ENCODE measurements at regions not wholly inside any gene's neighbourhood (a gene's known extent, or its start where the extent isn't known, plus 50 kb on each side); places are given as distances from the start of the nearest gene placed in this dataset.

DNA sequence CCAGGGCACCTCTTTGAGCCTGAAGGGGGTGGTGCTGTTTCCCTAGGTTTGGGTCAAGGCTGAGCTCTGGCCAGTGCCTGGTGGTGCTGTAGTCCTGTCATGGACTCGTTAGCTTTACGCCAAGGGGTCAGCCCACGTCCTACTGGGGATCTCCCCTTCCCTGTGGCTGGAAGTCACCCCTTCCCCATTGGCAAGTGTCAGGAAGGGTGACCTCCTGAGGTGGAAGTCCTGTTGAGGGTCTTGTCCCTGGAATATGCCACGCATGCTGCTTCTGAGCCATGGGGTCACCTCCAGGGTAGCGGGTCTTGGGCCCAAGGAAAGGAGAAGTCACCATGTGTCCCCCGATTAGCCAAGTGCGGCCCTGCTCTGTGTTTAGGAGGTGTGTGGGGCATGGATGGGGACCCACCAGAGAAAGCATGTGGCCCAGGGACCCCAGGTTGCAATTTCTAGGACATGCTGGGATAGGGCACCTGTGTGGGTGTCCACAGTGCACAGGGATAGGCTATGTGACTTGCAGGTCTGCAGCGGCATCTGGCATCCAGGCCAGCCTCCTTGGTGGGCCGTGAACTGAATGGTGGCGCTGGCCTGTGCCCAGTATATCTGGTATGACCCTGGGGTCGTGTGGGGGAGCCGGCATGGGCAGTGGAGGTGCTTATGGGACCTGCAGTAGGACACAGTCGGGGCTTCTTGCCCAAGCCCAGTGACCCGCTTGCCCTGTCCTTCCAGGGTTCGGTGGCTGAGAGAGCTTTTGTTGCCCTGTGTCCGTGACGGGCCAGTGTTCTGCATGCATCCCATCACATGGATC is 226.7 kb downstream of the SNRPN start:
- Mint-ChIP-seq H3K9me3 (ENCODE audit: low read depth) (peaks cover 13% of the 10 kb centered on the region), H3K27ac (no peak overlapping the region), H3K36me3 (ENCODE audit: low read depth) (no peaks in the 10 kb centered on the region), H3K27me3 (no peaks in the 10 kb centered on the region), H3K4me3 (no peak overlapping the region), H3K4me1 (no peaks in the 10 kb centered on the region)
- intact Hi-C loops (cut with DNase I, micrococcal nuclease) = no loop called here
- POLR2A ChIA-PET = no interaction called here
- DNase-seq (no peak), ATAC-seq (no peak)
- CTCF ChIA-PET = no interaction called here

DNA sequence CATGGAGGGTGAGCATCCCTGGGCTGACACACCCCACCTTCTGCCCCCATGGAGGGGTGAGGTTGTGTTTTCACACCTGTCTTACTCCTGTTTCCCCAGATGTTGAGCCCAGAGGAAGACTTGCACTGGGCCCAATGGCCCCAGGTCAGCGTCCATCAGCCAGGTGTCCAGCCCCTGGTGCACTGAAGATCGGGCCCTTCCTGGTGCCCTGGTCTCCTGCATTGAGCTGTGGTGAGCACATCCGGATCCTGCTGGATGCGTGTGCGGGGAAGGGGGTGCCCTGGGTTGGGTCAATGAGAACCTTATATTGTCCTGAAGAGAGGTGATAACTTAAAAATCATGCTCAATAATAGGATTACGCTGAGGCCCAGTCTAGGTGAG is 227.3 kb downstream of the SNRPN start:
- Mint-ChIP-seq H3K27me3 (no peaks in the 10 kb centered on the region), H3K27ac (no peak overlapping the region), H3K9me3 (ENCODE audit: low read depth) (peaks cover 15% of the 10 kb centered on the region), H3K36me3 (ENCODE audit: low read depth) (no peaks in the 10 kb centered on the region), H3K4me3 (no peak overlapping the region), H3K4me1 (no peaks in the 10 kb centered on the region)
- intact Hi-C loops (cut with DNase I, micrococcal nuclease) = no loop called here
- CTCF ChIA-PET = no interaction called here
- POLR2A ChIA-PET = no interaction called here
- no peak for ATAC-seq
- DNase-seq = no peak

- Mint-ChIP-seq H3K4me1 (no peaks in the 10 kb centered on the region), H3K27me3 (no peaks in the 10 kb centered on the region), H3K9me3 (ENCODE audit: low read depth) (peaks cover 15% of the 10 kb centered on the region), H3K36me3 (ENCODE audit: low read depth) (no peaks in the 10 kb centered on the region), H3K4me3 (no peak overlapping the region), H3K27ac (no peak overlapping the region)
- CTCF ChIA-PET = no interaction called here
- POLR2A ChIA-PET = no interaction called here
- no peak for DNase-seq
- no peak for ATAC-seq
- intact Hi-C loops (cut with DNase I, micrococcal nuclease) = no loop called here
Measured at GRCh38 chr15:25182736-25183445, 228.1 kb downstream of the SNRPN start.

DNA sequence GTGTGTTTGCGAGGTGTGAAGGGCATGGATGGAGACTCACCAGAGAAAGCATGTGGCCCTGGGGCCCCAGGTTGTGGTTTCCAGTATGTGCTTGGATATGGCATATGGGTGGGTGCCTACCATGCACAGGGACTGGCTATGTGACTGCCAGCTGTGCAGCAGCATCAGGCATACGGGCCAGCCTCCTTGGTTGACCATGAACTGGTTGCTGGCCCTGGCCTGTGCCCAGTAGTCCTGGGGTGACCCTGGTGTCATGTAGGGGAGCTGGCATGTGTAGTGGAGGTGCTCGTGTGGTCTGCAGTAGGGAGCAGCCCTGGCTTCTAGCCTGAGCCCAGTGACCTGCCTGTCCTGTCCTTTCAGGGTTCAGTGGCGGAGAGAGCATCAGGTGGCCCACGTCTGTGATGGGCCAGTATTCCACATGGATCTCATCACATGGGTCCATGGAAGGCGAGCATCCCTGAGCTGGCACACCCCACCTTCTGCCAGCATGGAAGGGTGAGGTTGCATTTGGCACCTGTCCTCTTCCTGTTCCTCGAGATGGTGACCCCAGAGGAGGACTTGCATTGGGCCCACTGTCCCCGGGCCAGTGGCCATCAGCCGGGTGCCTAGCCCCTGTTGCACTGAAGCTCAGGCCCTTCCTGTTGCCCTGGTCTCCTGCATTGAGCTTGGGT is 228.9 kb downstream of the SNRPN start:
- ChIA-PET POLR2A (no interaction called here), CTCF (no interaction called here)
- intact Hi-C loops (cut with DNase I, micrococcal nuclease) = no loop called here

GRCh38 chr15:25184356-25185155 is 229.8 kb downstream of the SNRPN start:
- H3K9me3 Mint-ChIP-seq (ENCODE audit: low read depth) = peaks cover 12% of the 10 kb centered on the region
- intact Hi-C loops (cut with DNase I, micrococcal nuclease) = no loop called here
- DNase-seq (no peak), ATAC-seq (no peak)
- ChIA-PET CTCF (no interaction called here), POLR2A (no interaction called here)
- H3K4me1 Mint-ChIP-seq = no peaks in the 10 kb centered on the region
- H3K27me3 Mint-ChIP-seq = no peaks in the 10 kb centered on the region
- no peak overlapping the region for H3K4me3 Mint-ChIP-seq
- no peak overlapping the region for H3K27ac Mint-ChIP-seq
- H3K36me3 Mint-ChIP-seq (ENCODE audit: low read depth) = no peaks in the 10 kb centered on the region

More for the DNA sequence above, 228.9 kb downstream of the SNRPN start:
- Mint-ChIP-seq H3K36me3 (ENCODE audit: low read depth) (no peaks in the 10 kb centered on the region), H3K4me1 (no peaks in the 10 kb centered on the region), H3K27me3 (no peaks in the 10 kb centered on the region), H3K4me3 (no peak overlapping the region), H3K9me3 (ENCODE audit: low read depth) (peaks cover 15% of the 10 kb centered on the region), H3K27ac (no peak overlapping the region)
- ATAC-seq (no peak), DNase-seq (no peak)

- POLR2A ChIA-PET = no interaction called here
- CTCF ChIA-PET = no interaction called here
- intact Hi-C loops (cut with DNase I, micrococcal nuclease) = no loop called here
- no peaks in the 10 kb centered on the region for H3K4me1 Mint-ChIP-seq
- no peaks in the 10 kb centered on the region for H3K36me3 Mint-ChIP-seq (ENCODE audit: low read depth)
- H3K9me3 Mint-ChIP-seq (ENCODE audit: low read depth) = peaks cover 15% of the 10 kb centered on the region
- H3K27ac Mint-ChIP-seq = no peak overlapping the region
- ATAC-seq (no peak), DNase-seq (no peak)
- H3K27me3 Mint-ChIP-seq = no peaks in the 10 kb centered on the region
- H3K4me3 Mint-ChIP-seq = no peak overlapping the region
Measured at GRCh38 chr15:25185156-25185710, 230.4 kb downstream of the SNRPN start.

DNA sequence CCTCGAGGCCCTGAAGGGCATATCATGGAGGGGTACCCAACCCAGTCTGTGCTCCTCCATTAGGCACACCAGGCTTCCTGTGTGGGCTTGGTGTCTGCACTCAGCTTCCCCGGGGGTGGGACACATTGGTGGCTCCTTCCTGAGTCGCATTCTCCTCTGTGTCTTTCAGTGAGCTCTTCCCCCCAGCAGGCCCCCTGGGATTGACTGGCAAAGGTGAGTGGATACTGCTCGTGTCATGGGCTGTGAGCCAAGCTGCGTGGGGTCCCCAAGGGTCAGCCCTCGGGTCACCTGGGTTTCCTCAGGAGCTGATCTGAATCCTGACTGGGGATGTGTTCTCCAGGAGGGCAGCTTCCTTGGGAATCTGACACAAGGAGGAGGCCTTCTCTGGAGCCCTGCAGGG is 231.0 kb downstream of the SNRPN start:
- no peaks in the 10 kb centered on the region for H3K4me1 Mint-ChIP-seq
- ChIA-PET POLR2A (no interaction called here), CTCF (no interaction called here)
- ATAC-seq = no peak
- H3K36me3 Mint-ChIP-seq (ENCODE audit: low read depth) = no peaks in the 10 kb centered on the region
- DNase-seq = no peak
- no peak overlapping the region for H3K4me3 Mint-ChIP-seq
- peaks cover 13% of the 10 kb centered on the region for H3K9me3 Mint-ChIP-seq (ENCODE audit: low read depth)
- no peaks in the 10 kb centered on the region for H3K27me3 Mint-ChIP-seq
- no peak overlapping the region for H3K27ac Mint-ChIP-seq
- intact Hi-C loops (cut with DNase I, micrococcal nuclease) = no loop called here

- Mint-ChIP-seq H3K27ac (no peak overlapping the region), H3K4me3 (no peak overlapping the region), H3K36me3 (ENCODE audit: low read depth) (no peaks in the 10 kb centered on the region), H3K9me3 (ENCODE audit: low read depth) (peaks cover 13% of the 10 kb centered on the region), H3K4me1 (no peaks in the 10 kb centered on the region), H3K27me3 (no peaks in the 10 kb centered on the region)
- ChIA-PET CTCF (interaction anchor here (0.6 kb wide), 1 partner anchor 219 kb away, joined by 3 read pairs; no protein-coding TSS in a partner anchor), POLR2A (no interaction called here)
- intact Hi-C loops (cut with DNase I, micrococcal nuclease) = no loop called here
- DNase-seq (no peak), ATAC-seq (no peak)
Measured at GRCh38 chr15:25186411-25186810, 231.6 kb downstream of the SNRPN start.

- ATAC-seq (no peak), DNase-seq (no peak)
- intact Hi-C loops (cut with DNase I, micrococcal nuclease) = no loop called here
- no peaks in the 10 kb centered on the region for H3K36me3 Mint-ChIP-seq (ENCODE audit: low read depth)
- CTCF ChIA-PET = interaction anchor here (0.6 kb wide), 1 partner anchor 219 kb away, joined by 3 read pairs; no protein-coding TSS in a partner anchor
- H3K27me3 Mint-ChIP-seq = no peaks in the 10 kb centered on the region
- H3K9me3 Mint-ChIP-seq (ENCODE audit: low read depth) = peaks cover 18% of the 10 kb centered on the region
- POLR2A ChIA-PET = no interaction called here
- no peak overlapping the region for H3K27ac Mint-ChIP-seq
- no peak overlapping the region for H3K4me3 Mint-ChIP-seq
- H3K4me1 Mint-ChIP-seq = no peaks in the 10 kb centered on the region
Measured at GRCh38 chr15:25186906-25187645, 232.3 kb downstream of the SNRPN start.

DNA sequence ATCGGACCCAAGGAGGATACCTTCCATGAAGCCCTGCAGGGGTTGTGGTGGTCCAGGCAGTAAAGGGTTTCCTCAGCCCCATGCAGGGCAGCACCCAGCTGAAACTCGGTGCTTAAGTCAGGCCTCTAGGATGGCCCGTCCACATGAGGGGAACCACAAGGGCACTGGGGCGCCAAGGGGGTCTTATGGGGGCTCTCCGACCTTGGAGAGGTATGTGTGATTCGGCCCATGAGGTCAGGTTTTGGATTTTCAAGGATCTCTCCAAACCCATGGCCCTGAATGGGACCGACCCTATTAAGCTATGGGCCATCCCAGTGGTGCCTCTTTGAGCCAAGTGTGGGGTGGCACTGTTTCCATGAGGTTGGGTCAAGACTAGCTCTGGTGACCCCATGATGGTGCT is 233.3 kb downstream of the SNRPN start:
- intact Hi-C loops (cut with DNase I, micrococcal nuclease) = no loop called here
- POLR2A ChIA-PET = no interaction called here

DNA sequence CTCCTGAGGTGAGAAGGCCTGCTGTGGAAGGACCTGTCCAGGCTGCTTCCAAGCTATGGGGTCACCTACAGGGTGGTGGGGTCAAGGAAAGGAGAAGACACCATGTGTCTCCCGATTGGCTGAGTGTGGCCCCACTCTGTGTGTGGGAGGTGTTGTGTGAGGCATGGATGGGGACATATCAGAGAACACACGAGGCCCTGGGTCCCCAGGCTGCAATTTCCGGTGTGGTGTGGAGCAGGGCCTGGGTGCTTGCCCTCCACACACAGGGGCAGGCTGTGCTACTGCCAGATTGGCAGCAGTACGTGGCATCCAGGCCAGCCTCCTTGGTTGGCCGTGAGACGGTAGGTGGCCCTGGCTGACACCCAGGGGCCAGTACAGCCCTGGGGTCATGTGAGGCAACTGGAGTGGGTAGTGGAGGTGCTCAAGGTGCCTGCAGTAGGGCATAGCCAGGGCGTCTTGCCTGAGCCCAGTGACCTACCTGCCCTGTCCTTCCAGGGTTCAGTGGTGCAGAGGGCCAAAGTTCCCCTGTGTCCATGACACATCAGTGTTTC is 233.8 kb downstream of the SNRPN start:
- POLR2A ChIA-PET = no interaction called here
- Mint-ChIP-seq H3K4me1 (no peaks in the 10 kb centered on the region), H3K4me3 (no peak overlapping the region), H3K27ac (no peak overlapping the region), H3K36me3 (ENCODE audit: low read depth) (no peaks in the 10 kb centered on the region), H3K27me3 (no peaks in the 10 kb centered on the region), H3K9me3 (ENCODE audit: low read depth) (peaks cover 18% of the 10 kb centered on the region)
- CTCF ChIA-PET = no interaction called here
- intact Hi-C loops (cut with DNase I, micrococcal nuclease) = no loop called here
- ATAC-seq (no peak), DNase-seq (no peak)

More for the DNA sequence above, 233.3 kb downstream of the SNRPN start:
- DNase-seq (no peak), ATAC-seq (no peak)
- CTCF ChIA-PET = no interaction called here
- peaks cover 18% of the 10 kb centered on the region for H3K9me3 Mint-ChIP-seq (ENCODE audit: low read depth)
- no peaks in the 10 kb centered on the region for H3K4me1 Mint-ChIP-seq
- H3K4me3 Mint-ChIP-seq = no peak overlapping the region
- no peaks in the 10 kb centered on the region for H3K27me3 Mint-ChIP-seq
- no peak overlapping the region for H3K27ac Mint-ChIP-seq
- H3K36me3 Mint-ChIP-seq (ENCODE audit: low read depth) = no peaks in the 10 kb centered on the region
